Head of caudate nucleus (tissue), 42 donors: ENCODE measurements at regions not wholly inside any gene's neighbourhood (a gene's known extent, or its start where the extent isn't known, plus 50 kb on each side); places are given as distances from the start of the nearest gene placed in this dataset.

Experiments used
- DNase-seq, 42 donors: peaks; one replicate each; pipeline versions ENCODE4 v3.0.0 to v3.0.0-alpha.2; 2020 to 2021; ENCODE audit warnings: mixed read lengths in 7 of 42
- intact Hi-C: fragments of 100-400 bp; cut with DNase I; formaldehyde crosslinking; loops from one replicate; pipeline ENCODE4 v1.15.0; 2022

GRCh38 chr2:168365094-168365621 lies 90.9 kb upstream of the CERS6 start:
- intact Hi-C loops, result no loop called here
- no peak for DNase-seq

GRCh38 chr2:168369031-168369430 lies 87.0 kb upstream of the CERS6 start:
- intact Hi-C loops, result no loop called here
- no peak for DNase-seq

- intact Hi-C loops, result no loop called here
- DNase-seq, result no peak
Observed at GRCh38 chr2:168371273-168372019, 84.6 kb upstream of the CERS6 start.

GRCh38 chr2:168373468-168373867 lies 82.6 kb upstream of the CERS6 start:
- DNase-seq, result no peak
- intact Hi-C loops, result no loop called here

- intact Hi-C loops, result no loop called here
- no peak for DNase-seq
Observed at GRCh38 chr2:168375195-168375798, 80.8 kb upstream of the CERS6 start.

- DNase-seq, result no peak
Observed at GRCh38 chr2:168378960-168379669, 77.0 kb upstream of the CERS6 start.

GRCh38 chr2:168380500-168380899 lies 75.6 kb upstream of the CERS6 start:
- no peak for DNase-seq
- intact Hi-C loops, result no loop called here

More at GRCh38 chr2:168378960-168379669, 77.0 kb upstream of the CERS6 start:
- intact Hi-C loops, result no loop called here

- no peak for DNase-seq
- intact Hi-C loops, result no loop called here
Observed at GRCh38 chr2:168392024-168392423, 64.0 kb upstream of the CERS6 start.

- no peak for DNase-seq
- intact Hi-C loops, result no loop called here
Observed at GRCh38 chr2:168392797-168393196, 63.3 kb upstream of the CERS6 start.

- intact Hi-C loops, result no loop called here
- no peak for DNase-seq
Observed at GRCh38 chr2:168394262-168394661, 61.8 kb upstream of the CERS6 start.

GRCh38 chr2:168396131-168396530 lies 59.9 kb upstream of the CERS6 start:
- DNase-seq, result no peak
- intact Hi-C loops, result no loop called here

GRCh38 chr2:168397629-168398028 lies 58.4 kb upstream of the CERS6 start:
- intact Hi-C loops, result no loop called here
- DNase-seq, result no peak

- intact Hi-C loops, result no loop called here
- no peak for DNase-seq
Observed at GRCh38 chr2:168401048-168401556, 55.0 kb upstream of the CERS6 start.

- DNase-seq, result no peak
- intact Hi-C loops, result no loop called here
Observed at GRCh38 chr2:168401771-168402170, 54.3 kb upstream of the CERS6 start.

GRCh38 chr2:168402531-168402930 lies 53.5 kb upstream of the CERS6 start:
- DNase-seq, result no peak
- intact Hi-C loops, result no loop called here

- intact Hi-C loops, result no loop called here
- no peak for DNase-seq
Observed at GRCh38 chr2:168403736-168404135, 52.3 kb upstream of the CERS6 start.

- DNase-seq, result no peak
- intact Hi-C loops, result no loop called here
Observed at GRCh38 chr2:168404764-168405163, 51.3 kb upstream of the CERS6 start.
